HG02759 (cell line): ENCODE measurements at regions not wholly inside any gene's neighbourhood (a gene's known extent, or its start where the extent isn't known, plus 50 kb on each side); places are given as distances from the start of the nearest gene placed in this dataset.
A peak's percentile ranks its signal among the peaks of the same experiment; 100 is the strongest.

ENCODE experiments used
- ATAC-seq: cut with Tn5 transposase; IDR thresholded peaks from one replicate; pipeline ENCODE4 v1.9.1; 2021; ENCODE audit warnings: mild to moderate bottlenecking, moderate library complexity; ENCODE audit not compliant: unreplicated experiment

- no peak for ATAC-seq
These were observed 65.1 kb upstream of the COL3A1 start for GRCh38 chr2:188909036-188909435.

DNA sequence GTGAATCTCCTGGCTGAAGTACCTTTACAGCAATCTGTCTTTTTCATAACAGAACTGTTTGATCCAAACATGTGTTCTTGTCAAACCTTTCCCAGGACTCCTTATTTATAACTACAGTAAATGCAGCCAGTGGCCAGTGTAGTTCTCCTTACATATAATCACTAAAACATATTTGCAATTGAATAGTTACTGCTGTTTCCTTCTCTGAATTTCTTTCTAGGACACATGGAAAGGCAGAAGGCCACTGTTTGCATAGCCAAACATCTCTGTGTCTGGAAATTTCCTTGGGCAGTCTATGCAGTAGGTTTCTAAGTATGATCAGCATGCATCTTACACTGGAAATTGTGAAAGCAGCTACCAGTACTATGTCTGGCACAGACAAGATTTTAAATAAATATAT is 57.4 kb upstream of the COL3A1 start:
- ATAC-seq: no peak

DNA sequence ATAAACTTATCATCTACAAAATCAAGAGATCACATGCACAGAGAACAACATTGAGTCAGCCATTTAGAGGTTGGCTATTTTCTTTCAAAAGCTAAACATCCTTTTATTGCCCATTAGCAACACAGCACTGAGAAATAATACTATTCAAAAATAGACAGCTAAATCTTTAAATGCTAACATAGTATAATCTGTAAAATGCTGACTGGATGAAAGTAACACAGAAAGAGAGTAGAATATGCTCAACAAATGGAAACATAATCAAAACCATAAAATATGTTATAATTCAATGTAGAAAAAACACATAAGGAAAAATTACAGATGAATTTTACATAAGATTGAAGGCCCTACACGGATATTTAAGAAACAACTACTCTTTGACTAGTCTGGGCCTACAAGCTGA is 56.5 kb upstream of the COL3A1 start:
- no peak for ATAC-seq

DNA sequence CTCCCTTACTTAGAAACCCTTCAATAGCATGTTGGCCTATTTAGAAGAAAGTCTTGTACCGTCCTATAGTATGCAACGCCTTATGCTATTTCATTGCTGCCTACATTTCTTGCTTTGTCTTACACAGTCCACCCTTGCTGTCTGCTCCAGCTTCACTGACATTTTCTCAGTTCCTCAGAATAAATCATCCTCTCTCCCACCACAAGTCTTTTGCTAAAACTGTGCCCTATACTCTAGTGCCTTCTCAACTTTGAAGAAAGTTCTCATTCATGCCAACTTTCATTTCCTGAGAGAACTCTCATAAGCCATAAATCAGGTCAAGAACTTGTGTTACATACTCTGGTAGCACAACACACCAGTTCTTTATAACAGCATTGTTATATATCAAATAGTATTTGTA is 54.3 kb upstream of the COL3A1 start:
- peak; percentile 55 for ATAC-seq

DNA sequence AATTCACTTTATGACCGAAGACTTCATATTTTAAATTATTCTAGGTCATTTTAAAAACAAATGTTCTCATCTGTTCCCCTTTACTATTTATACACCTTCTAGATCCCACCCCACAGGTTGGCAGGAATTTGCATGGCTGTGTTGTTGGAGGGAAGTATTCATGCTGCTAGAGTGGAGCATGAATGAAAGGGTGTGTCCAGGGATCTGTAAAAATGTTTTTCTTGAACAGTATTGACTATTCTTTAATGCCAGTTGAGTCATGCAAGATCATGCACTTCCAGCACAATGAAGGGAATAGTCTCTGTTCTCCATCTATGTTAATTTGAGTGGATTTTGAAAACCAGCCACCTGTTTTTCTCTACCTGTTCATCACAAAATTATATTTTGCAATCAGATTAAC is 52.0 kb upstream of the COL3A1 start:
- no peak for ATAC-seq
